Pulmonary artery endothelial cell (primary cell): ENCODE measurements at regions not wholly inside any gene's neighbourhood (a gene's known extent, or its start where the extent isn't known, plus 50 kb on each side); places are given as distances from the start of the nearest gene placed in this dataset.
"Not testable (repeated sequence)": the region's sequence is repeated elsewhere in the genome, so short reads cannot be mapped to it uniquely, and the experiment has no call there.

Experiments
- DNase-seq: peaks from one replicate; pipeline ENCODE4 v3.0.0-alpha.2; 2011; ENCODE audit warnings: low read depth, low spot score

- DNase-seq, result no peak
Measured at GRCh38 chr6:3920321-3920720, 71.1 kb downstream of the FAM50B start.

GRCh38 chr6:3921663-3922062 is 72.5 kb downstream of the FAM50B start:
- DNase-seq, result no peak

DNA sequence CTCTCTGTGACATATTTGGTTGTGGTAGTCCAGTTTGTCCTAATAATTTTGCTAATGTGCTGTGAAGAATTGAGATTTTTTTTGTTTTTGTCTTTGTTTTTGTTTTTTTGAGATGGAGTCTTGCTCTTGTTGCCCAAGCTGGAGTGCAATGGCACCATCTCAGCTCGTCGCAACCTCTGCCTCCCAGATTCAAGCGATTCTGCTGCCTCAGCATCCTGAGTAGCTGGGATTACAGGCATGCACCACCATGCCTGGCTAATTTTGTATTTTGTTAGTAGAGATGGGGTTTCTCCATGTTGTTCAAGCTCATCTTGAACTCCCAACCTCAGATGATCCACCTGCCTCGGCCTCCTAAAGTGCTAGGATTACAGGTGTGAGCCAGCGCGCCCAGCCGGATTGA is 73.4 kb downstream of the FAM50B start:
- not testable (repeated sequence) for DNase-seq

GRCh38 chr6:3925223-3926149 is 76.3 kb downstream of the FAM50B start:
- not testable (repeated sequence) for DNase-seq

DNA sequence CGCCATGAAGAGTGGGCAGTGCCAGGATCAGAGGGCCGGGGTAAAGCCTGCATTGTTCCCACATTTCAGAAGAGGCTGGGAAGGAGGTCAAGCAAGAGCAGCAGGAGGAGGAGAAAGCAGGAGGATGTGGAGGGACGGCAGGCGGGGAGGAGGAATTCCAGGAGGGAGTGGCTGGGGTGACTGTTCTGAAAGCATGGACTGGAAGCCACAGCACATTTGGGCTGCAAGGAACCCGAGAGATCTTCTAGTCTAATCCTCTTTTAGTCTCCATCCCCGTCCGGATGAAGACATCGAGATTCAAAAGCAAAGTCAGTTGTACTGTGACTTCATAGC is 76.9 kb downstream of the FAM50B start:
- no peak for DNase-seq

- no peak for DNase-seq
Measured at GRCh38 chr6:3928111-3928510, 78.9 kb downstream of the FAM50B start.

GRCh38 chr6:3929281-3929798 is 80.2 kb downstream of the FAM50B start:
- no peak for DNase-seq

GRCh38 chr6:3937438-3937837 is 88.3 kb downstream of the FAM50B start:
- no peak for DNase-seq

DNA sequence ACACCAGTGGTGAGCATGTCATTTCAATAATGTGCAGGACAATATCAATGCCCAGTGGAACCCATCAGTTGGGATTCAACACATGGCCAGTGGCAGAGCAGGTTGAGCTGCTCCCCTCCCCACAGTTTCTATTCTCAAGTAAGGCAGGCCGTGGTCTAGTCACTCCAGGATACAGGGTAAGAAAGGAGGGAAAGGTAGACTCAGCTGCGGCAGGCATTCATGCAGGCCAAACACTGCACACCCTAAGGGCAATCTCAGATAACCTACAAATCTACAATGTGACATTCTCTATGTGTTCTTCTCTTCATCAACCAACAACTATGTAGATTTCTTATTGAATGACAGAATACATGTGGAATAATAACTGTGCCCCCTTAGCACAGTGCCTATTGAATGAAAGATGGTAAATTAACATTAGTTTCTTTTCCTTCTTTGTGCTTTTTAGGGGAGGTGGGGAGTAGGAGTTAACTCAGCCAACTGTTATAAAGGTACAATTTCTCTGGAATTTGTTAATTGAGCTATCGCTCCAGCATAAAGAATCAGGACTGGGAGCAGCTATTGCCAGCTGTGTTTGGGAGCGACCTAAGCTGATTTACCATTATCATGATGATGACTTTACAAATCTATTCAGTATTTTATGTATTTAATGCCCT is 89.7 kb downstream of the FAM50B start:
- DNase-seq, result no peak

GRCh38 chr6:3939368-3939958 is 90.3 kb downstream of the FAM50B start:
- DNase-seq, result no peak

GRCh38 chr6:3939964-3940363 is 90.8 kb downstream of the FAM50B start:
- DNase-seq, result no peak

GRCh38 chr6:3940703-3941102 is 91.5 kb downstream of the FAM50B start:
- no peak for DNase-seq

DNA sequence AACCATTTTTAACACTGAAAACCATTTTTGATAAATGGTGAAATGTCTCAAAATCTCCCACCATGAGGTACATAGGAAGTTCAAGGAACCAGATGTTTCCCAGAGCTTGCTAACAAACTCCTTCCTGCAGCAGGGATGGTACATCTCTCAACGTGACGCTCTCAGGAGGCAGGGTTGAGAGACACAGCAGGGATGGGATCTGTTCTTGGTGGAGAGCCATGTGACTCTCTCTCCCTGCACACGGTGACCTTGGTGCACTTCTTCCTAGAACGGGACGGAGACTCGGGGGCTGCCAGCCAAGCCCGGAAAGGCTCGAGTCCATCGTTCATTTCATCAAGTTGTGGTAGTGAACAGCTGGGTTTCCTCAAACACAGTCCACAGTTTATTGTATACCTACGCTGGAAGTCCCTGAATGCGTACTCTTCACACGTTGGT is 94.2 kb downstream of the FAM50B start:
- DNase-seq, result peak; percentile 92

- DNase-seq, result no peak
Measured at GRCh38 chr6:3944246-3944645, 95.1 kb downstream of the FAM50B start.

DNA sequence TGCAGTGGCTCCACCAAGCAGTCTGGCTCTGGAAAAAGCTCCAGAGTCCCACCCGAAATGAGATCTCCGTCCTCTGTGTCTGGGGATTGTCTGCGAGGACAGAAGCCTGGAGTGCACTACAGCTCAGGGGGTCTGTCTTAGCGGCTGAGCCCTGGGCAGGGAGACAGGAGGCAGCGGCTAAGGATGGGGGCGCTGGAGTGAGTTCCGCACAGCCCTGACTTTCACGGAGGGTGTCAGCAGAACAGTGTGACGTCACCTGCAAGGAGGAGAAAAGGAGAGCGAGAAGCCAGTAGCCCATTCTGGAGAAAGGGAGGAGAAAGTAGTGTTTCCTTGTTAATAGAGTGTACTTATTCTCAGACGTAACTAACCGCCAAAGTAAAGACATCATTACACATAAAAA is 97.6 kb downstream of the FAM50B start:
- no peak for DNase-seq

GRCh38 chr6:3948866-3949265 is 99.7 kb downstream of the FAM50B start:
- no peak for DNase-seq

GRCh38 chr6:3949521-3949920 is 100.3 kb downstream of the FAM50B start:
- no peak for DNase-seq

GRCh38 chr6:3956054-3956453 is 106.9 kb downstream of the FAM50B start:
- DNase-seq, result no peak

DNA sequence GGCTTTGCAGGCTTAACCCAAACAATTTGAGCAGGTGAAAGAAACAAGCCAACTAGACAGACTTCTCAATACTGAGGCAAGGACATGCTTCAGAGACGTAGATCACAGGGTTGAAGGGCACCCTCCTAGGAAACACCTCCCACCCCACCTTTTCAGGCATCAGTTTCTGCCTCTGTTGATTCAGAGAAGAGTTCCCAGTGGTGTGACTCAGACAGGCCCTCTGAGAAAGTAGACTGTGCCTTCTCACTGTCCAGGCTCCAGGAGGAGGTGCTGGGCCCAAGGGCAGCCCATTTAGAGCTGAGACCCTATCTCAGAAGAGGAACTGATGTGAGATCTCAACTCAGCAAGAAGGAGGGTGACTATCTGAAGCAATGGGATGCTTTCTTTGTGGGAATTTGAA is 108.1 kb downstream of the FAM50B start:
- no peak for DNase-seq

DNA sequence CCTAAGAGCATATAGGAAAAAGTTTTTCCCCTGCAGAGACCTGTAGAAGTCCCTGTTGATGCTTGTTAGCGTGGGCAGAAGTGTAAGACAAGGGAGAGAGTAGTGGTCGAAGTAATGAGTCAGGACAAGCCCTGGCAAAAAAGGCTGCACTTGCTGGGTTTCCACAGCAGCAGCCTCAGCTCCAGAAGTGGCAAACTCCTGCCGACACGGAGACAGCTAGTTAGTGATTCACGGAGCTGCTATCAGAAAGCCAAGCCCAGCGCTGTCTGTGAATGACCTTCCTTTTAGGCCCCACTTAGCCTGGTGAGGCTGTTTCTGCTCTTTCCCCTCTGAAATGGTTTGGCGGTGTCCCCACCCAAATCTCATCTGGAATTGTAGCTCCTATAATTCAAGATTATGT is 109.1 kb downstream of the FAM50B start:
- DNase-seq, result no peak

DNA sequence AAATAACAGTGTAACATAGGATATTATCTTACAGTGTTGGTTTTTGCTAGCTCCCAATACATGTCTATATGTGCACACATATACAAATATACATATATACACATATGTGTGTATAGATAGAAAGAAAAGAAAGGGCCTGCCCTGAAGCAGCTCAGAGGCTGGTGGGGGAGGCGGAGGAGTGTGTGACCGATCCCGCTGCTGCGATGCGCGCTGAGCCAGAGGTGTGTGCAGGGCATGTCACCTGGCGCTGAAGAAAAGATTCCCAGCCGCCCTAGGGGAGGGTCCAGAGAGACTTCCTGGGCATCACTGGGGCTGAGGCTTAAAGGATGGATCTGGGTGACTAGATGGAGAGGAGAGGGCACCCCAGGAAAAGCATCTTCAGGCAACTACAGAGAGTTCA is 110.2 kb downstream of the FAM50B start:
- no peak for DNase-seq

DNA sequence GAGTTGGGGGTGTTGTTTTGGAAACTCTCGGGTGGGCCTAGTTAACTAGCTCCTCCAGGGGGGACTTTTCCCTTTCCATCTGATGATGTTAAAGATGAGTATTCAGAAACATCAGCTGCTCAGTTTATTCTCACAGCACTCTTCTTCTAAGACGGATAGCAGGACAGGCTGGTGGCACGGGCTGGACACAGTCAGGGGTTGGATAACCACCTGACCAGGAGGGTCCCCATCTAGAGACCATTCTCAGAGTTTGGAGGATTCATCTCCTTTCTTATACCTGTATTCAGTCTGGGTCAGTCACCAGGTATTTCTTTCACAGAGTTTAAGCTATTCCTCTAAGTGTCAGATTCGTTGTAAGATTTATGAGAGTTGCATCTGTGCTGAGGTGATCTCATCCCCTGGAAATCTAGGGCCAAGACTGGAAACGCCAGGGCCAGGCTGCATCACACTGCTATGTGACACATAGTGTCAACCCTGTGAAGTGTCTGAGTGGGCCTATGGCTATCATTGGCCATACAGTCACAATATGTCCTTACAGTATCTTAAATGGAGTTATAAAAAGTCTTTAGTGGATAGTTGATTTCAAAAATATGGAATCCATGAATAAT is 111.7 kb downstream of the FAM50B start:
- no peak for DNase-seq
